H9 (cell line): ENCODE measurements at regions not wholly inside any gene's neighbourhood (a gene's known extent, or its start where the extent isn't known, plus 50 kb on each side); places are given as distances from the start of the nearest gene placed in this dataset.

ENCODE experiments used
- DNase-seq: peaks from one replicate; pipeline ENCODE4 v3.0.0-alpha.2; 2017
- H2AFZ ChIP-seq: one replicate; pipeline ENCODE4 v1.6.1; 2013; ENCODE audit warnings: mild to moderate bottlenecking, low read length, control low read depth, moderate library complexity
- H2AK5ac ChIP-seq: 2 replicates; pipeline ENCODE4 v1.6.1; 2013; ENCODE audit warnings: low read length, control low read depth, mixed read lengths; ENCODE audit not compliant: insufficient read length
- H2BK120ac ChIP-seq: one replicate; pipeline ENCODE4 v1.6.1; 2013; ENCODE audit warnings: low read depth, mild to moderate bottlenecking, low read length, control low read depth, inconsistent platforms; ENCODE audit not compliant: poor library complexity, severe bottlenecking
- H2BK12ac ChIP-seq: 2 replicates; pipeline ENCODE4 v1.6.1; 2013; ENCODE audit warnings: low read length, control low read depth, mixed read lengths, low read depth; ENCODE audit not compliant: insufficient read length
- H2BK15ac ChIP-seq: 2 replicates; pipeline ENCODE4 v1.6.1; 2013; ENCODE audit warnings: low read depth, low read length, control low read depth
- H2BK20ac ChIP-seq: one replicate; pipeline ENCODE4 v1.6.1; 2013; ENCODE audit warnings: low read depth, mild to moderate bottlenecking, low read length, control low read depth, inconsistent platforms; ENCODE audit not compliant: poor library complexity, severe bottlenecking
- H2BK5ac ChIP-seq: 2 replicates; pipeline ENCODE4 v1.6.1; 2013; ENCODE audit warnings: low read length, control low read depth, mixed read lengths; ENCODE audit not compliant: insufficient read length
- H3K14ac ChIP-seq: 2 replicates; pipeline ENCODE4 v1.6.1; 2013; ENCODE audit warnings: low read length, control low read depth; ENCODE audit not compliant: insufficient read depth
- H3K18ac ChIP-seq: 2 replicates; pipeline ENCODE4 v1.6.1; 2013; ENCODE audit warnings: low read depth, mild to moderate bottlenecking, mixed read lengths, low read length, control low read depth; ENCODE audit not compliant: insufficient read length
- H3K23ac ChIP-seq: 2 replicates; pipeline ENCODE4 v1.6.1; 2013; ENCODE audit warnings: low read length, control low read depth, mixed read lengths, low read depth; ENCODE audit not compliant: insufficient read length
- H3K23me2 ChIP-seq: 2 replicates; pipeline ENCODE4 v1.6.1; 2013; ENCODE audit warnings: low read depth, mild to moderate bottlenecking, mixed read lengths, low read length, control low read depth; ENCODE audit not compliant: insufficient read length, poor library complexity, severe bottlenecking
- H3K27ac ChIP-seq: 2 replicates; pipeline ENCODE4 v1.5.1; 2013; ENCODE audit warnings: low read length, control low read depth, mixed read lengths, low read depth; ENCODE audit not compliant: insufficient read length
- H3K27me3 ChIP-seq: 2 replicates; pipeline ENCODE4 v1.6.1; 2013; ENCODE audit warnings: low read length, control low read depth, inconsistent platforms; ENCODE audit not compliant: insufficient read depth
- H3K4ac ChIP-seq: 2 replicates; pipeline ENCODE4 v1.6.1; 2013; ENCODE audit warnings: low read depth, mild to moderate bottlenecking, control low read depth, inconsistent platforms, low read length, moderate library complexity
- H3K4me1 ChIP-seq: 2 replicates; pipeline ENCODE4 v1.6.1; 2013; ENCODE audit warnings: low read length, control low read depth, inconsistent platforms; ENCODE audit not compliant: insufficient read depth
- H3K4me2 ChIP-seq: 2 replicates; pipeline ENCODE4 v1.6.1; 2013; ENCODE audit warnings: low read length, control low read depth, mixed read lengths; ENCODE audit not compliant: insufficient read length, insufficient read depth
- H3K56ac ChIP-seq: 2 replicates; pipeline ENCODE4 v1.6.1; 2013; ENCODE audit warnings: low read depth, mild to moderate bottlenecking, mixed read lengths, low read length, control low read depth; ENCODE audit not compliant: insufficient read length
- H3K79me1 ChIP-seq: 2 replicates; pipeline ENCODE4 v1.6.1; 2013; ENCODE audit warnings: low read depth, mild to moderate bottlenecking, moderate library complexity, low read length, control low read depth, inconsistent platforms; ENCODE audit not compliant: insufficient read depth, poor library complexity, severe bottlenecking
- H3K79me2 ChIP-seq: 2 replicates; pipeline ENCODE4 v1.6.1; 2013; ENCODE audit warnings: low read length, control low read depth, inconsistent platforms; ENCODE audit not compliant: insufficient read depth
- H3K9ac ChIP-seq: 2 replicates; pipeline ENCODE4 v1.6.1; 2013; ENCODE audit warnings: low read length, control low read depth, mixed read lengths; ENCODE audit not compliant: insufficient read length; ENCODE audit errors: extremely low read depth
- H3K9me3 ChIP-seq: one replicate; pipeline ENCODE4 v1.6.1; 2013; ENCODE audit warnings: low read depth, low read length, inconsistent platforms; ENCODE audit not compliant: control insufficient read depth
- H3T11ph ChIP-seq: one replicate; pipeline ENCODE4 v1.6.1; 2013; ENCODE audit warnings: mild to moderate bottlenecking, low read length, control low read depth, inconsistent platforms
- H4K20me1 ChIP-seq: one replicate; pipeline ENCODE4 v1.6.1; 2013; ENCODE audit not compliant: control insufficient read depth, insufficient read length, insufficient read depth
- H4K5ac ChIP-seq: 2 replicates; pipeline ENCODE4 v1.6.1; 2013; ENCODE audit warnings: low read depth, mild to moderate bottlenecking, mixed read lengths, low read length, control low read depth; ENCODE audit not compliant: insufficient read length
- H4K8ac ChIP-seq: replicated peaks from 2 replicates; pipeline ENCODE4 v1.6.1; 2013; ENCODE audit warnings: low read length, control low read depth, mixed read lengths, low read depth; ENCODE audit not compliant: insufficient read length
- H4K91ac ChIP-seq: 2 replicates; pipeline ENCODE4 v1.6.1; 2013; ENCODE audit warnings: low read depth, mild to moderate bottlenecking, moderate library complexity, mixed read lengths, low read length, control low read depth; ENCODE audit not compliant: insufficient read length
- H3K27ac Mint-ChIP-seq, 3 experiments: 2 replicates in 2 of 3; 3 replicates in 1 of 3; pipeline ENCODE4 v1.8.0; 2020 to 2021; ENCODE audit warnings: mixed read lengths in 3 of 3, mild to moderate bottlenecking in 1 of 3, moderate library complexity in 1 of 3
- H3K27me3 Mint-ChIP-seq: 2 replicates; pipeline ENCODE4 v1.8.0; 2021; ENCODE audit warnings: low read depth, mild to moderate bottlenecking, moderate library complexity, mixed read lengths
- H3K36me3 Mint-ChIP-seq, 3 experiments: 2 replicates in 2 of 3; 3 replicates in 1 of 3; pipeline ENCODE4 v1.8.0; 2020 to 2021; ENCODE audit warnings: low read depth in 3 of 3, mixed read lengths in 3 of 3; ENCODE audit not compliant: insufficient read depth in 1 of 3
- H3K4me1 Mint-ChIP-seq, 2 experiments: 2 replicates each; pipeline ENCODE4 v1.8.0; 2020; ENCODE audit warnings: mixed read lengths in 2 of 2
- H3K4me3 Mint-ChIP-seq, 2 experiments: 2 replicates in 1 of 2; 3 replicates in 1 of 2; pipeline ENCODE4 v1.8.0; 2020 to 2021; ENCODE audit warnings: mild to moderate bottlenecking in 2 of 2, mixed read lengths in 2 of 2, moderate library complexity in 1 of 2
- H3K9me3 Mint-ChIP-seq, 2 experiments: 2 replicates in 1 of 2; 3 replicates in 1 of 2; pipeline ENCODE4 v1.8.0; 2020; ENCODE audit warnings: mild to moderate bottlenecking in 2 of 2, mixed read lengths in 2 of 2, moderate library complexity in 1 of 2
- CTCF ChIP-seq: fragments of 200-600 bp; sonication (generic); conservative IDR thresholded peaks from 3 replicates; pipeline ENCODE4 v1.8.0; 2021; ENCODE audit warnings: antibody characterized with exemption, mild to moderate bottlenecking
- WGBS: extraction: QIAGEN DNeasy Blood & Tissue Kit; methylation state at CpG from one replicate; pipeline ENCODE4 v1.1.7; 2013; ENCODE audit warnings: missing lambda C conversion rate, low lambda C conversion rate, mixed read lengths; ENCODE audit not compliant: insufficient read length; ENCODE audit errors: extremely low coverage; 5-methylcytosine and 5-hydroxymethylcytosine counted together

DNA sequence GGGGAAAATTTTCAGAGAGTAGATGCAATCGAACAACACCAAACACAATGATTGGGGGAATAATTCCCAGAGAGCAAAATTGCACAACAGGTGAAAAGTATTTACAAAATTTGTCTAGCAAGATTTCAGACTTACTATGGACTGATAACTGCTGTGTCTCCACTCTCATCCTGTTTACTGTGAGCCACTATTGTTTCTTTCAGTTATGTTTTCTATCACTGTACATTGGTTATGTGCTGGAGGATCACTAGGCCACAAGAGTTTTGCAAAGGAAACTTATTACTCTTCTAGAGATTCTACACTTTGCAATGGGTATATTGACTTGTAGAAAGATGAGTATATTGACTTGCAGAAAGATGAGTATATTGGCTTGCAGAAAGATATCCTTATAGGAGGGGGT lies 934.1 kb upstream of the CRIM1 start:
- Histone ChIP-seq H3K4me1 (no peaks in the 10 kb centered on the region), H3K4ac (no peak overlapping the region), H2BK120ac (no peak overlapping the region), H4K91ac (no peak overlapping the region), H3K23me2 (no peaks in the 10 kb centered on the region), H3K27ac (no peak overlapping the region), H3K56ac (no peak overlapping the region), H2BK15ac (no peak overlapping the region), H2AFZ (no peak overlapping the region), H3K23ac (no peak overlapping the region), H3T11ph (no peak overlapping the region), H4K5ac (no peak overlapping the region), H2BK20ac (no peak overlapping the region), H3K18ac (no peak overlapping the region), H4K20me1 (no peaks in the 10 kb centered on the region), H3K9me3 (no peaks in the 10 kb centered on the region), H2BK5ac (no peak overlapping the region), H3K79me2 (no peaks in the 10 kb centered on the region), H2BK12ac (no peak overlapping the region), H2AK5ac (no peak overlapping the region), H3K27me3 (no peaks in the 10 kb centered on the region), H4K8ac (no peak overlapping the region), H3K79me1 (no peaks in the 10 kb centered on the region), H3K14ac (no peak overlapping the region), H3K4me2 (no peak overlapping the region), H3K9ac (no peak overlapping the region)
- peaks cover under 1% of the 10 kb centered on the region for H3K27me3 Mint-ChIP-seq
- H3K4me1 Mint-ChIP-seq = no peaks in the 10 kb centered on the region; a peak in 1 of 4 replicates
- H3K9me3 Mint-ChIP-seq = no peaks in the 10 kb centered on the region; a peak in 1 of 5 replicates
- no CpG with 5 or more reads among the region's 1 CpG for WGBS
- DNase-seq = no peak
- H3K4me3 Mint-ChIP-seq = no peak overlapping the region
- TF ChIP-seq CTCF = no peak
- no peak overlapping the region for H3K27ac Mint-ChIP-seq
- peaks cover 5 to 19% (median 6%) of the 10 kb centered on the region in 3 experiments; a peak in 6 of 7 replicates for H3K36me3 Mint-ChIP-seq
